ENCODE measurements at regions not wholly inside any gene's neighbourhood (a gene's known extent, or its start where the extent isn't known, plus 50 kb on each side); places are given as distances from the start of the nearest gene placed in this dataset.

DNA sequence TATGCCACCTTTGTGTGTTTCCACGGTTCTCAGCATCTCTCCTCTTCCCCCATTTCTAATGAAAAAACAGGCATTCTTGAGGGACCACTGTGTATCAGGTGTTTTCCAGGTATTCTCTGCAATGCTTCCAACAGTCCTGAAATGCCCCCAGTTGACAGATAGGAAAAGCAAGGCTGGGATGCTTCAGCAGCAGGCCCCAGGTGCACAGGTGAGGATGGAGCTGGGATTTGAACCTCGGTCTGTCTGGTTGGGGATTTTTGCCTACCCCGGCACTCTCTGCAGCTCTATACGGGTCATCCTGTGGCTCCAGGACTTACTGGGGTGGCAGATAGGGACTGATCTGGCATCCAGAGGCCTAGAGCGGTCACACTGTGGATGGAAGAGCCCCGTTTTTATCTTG lies 180.5 kb upstream of the GSE1 start:
- no peak for TF ChIP-seq POLR2A (IDR thresholded peaks at IDR 0.05)
- TF ChIP-seq, protein P1, sequence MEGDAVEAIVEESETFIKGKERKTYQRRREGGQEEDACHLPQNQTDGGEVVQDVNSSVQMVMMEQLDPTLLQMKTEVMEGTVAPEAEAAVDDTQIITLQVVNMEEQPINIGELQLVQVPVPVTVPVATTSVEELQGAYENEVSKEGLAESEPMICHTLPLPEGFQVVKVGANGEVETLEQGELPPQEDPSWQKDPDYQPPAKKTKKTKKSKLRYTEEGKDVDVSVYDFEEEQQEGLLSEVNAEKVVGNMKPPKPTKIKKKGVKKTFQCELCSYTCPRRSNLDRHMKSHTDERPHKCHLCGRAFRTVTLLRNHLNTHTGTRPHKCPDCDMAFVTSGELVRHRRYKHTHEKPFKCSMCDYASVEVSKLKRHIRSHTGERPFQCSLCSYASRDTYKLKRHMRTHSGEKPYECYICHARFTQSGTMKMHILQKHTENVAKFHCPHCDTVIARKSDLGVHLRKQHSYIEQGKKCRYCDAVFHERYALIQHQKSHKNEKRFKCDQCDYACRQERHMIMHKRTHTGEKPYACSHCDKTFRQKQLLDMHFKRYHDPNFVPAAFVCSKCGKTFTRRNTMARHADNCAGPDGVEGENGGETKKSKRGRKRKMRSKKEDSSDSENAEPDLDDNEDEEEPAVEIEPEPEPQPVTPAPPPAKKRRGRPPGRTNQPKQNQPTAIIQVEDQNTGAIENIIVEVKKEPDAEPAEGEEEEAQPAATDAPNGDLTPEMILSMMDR (IDR thresholded peaks at IDR 0.05): no peak

Measured in heart left ventricle (tissue), 13 donors.